ENCODE measurements at regions not wholly inside any gene's neighbourhood (a gene's known extent, or its start where the extent isn't known, plus 50 kb on each side); places are given as distances from the start of the nearest gene placed in this dataset.
A peak's percentile ranks its signal among the peaks of the same experiment; 100 is the strongest.

DNA sequence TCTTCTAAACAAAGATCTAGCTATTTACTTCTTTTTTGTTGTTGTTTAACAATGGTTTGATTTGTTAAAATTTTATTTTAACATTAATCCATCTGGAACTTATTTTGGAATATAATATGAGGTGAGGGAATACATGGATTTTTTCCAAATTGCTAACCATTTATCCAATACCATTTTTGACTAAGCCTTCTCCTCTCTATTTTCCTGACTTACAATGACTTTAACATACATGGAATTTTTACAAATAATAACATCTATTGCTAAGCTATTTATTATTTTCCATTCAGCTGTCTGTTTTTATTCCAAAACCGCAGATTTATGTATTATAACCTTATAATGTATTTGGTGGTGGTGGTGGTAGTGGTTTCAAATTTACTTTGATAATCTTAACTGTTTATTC, 420.3 kb upstream of the ADGRL2 start:
- DNase-seq, result no peak
- Histone ChIP-seq H3K18ac (ENCODE audit: low read depth in 1 of 2, low read length in 2 of 2) (no peak overlapping the region), H2BK120ac (ENCODE audit: low read depth, low read length) (no peak overlapping the region), H3K23ac (ENCODE audit: low read length in 2 of 2) (no peak overlapping the region), H4K91ac (ENCODE audit: low read length) (no peak overlapping the region), H3K9ac (ENCODE audit: low read length) (no peak overlapping the region), H3K36me3 (ENCODE audit: control insufficient read depth in 1 of 2, insufficient read depth in 2 of 2, low read depth in 1 of 2, low read length in 2 of 2) (no peaks in the 10 kb centered on the region), H2BK12ac (ENCODE audit: low read length in 2 of 2) (no peak overlapping the region), H3K14ac (ENCODE audit: low read length in 2 of 2) (no peak overlapping the region), H3K4me1 (ENCODE audit: control insufficient read depth, insufficient read depth, low read depth, low read length) (no peaks in the 10 kb centered on the region), H4K8ac (ENCODE audit: low read length) (no peak overlapping the region), H3K4me2 (ENCODE audit: low read length, poor library complexity, severe bottlenecking) (no peak overlapping the region), H3K79me1 (replicated peaks; ENCODE audit: low read length, poor library complexity, severe bottlenecking) (no peaks in the 10 kb centered on the region), H2AFZ (ENCODE audit: low read depth, low read length) (no peak overlapping the region), H3K27ac (ENCODE audit: low read length, poor library complexity, severe bottlenecking) (no peak overlapping the region), H2BK5ac (ENCODE audit: low read depth, low read length, poor library complexity, severe bottlenecking) (no peak overlapping the region), H3K9me3 (ENCODE audit: control insufficient read depth, low read length) (no peaks in the 10 kb centered on the region), H2AK5ac (ENCODE audit: low read length, severe bottlenecking) (no peak overlapping the region), H3K27me3 (ENCODE audit: control insufficient read depth in 1 of 2, insufficient read depth in 1 of 2, low read length in 2 of 2) (no peaks in the 10 kb centered on the region), H2BK15ac (ENCODE audit: low read depth, poor library complexity, severe bottlenecking) (no peak overlapping the region), H3K4me3 (ENCODE audit: insufficient read depth in 1 of 2, low read depth in 1 of 2, low read length in 2 of 2) (no peak overlapping the region), H3K4ac (ENCODE audit: low read depth in 1 of 2, low read length in 2 of 2) (no peak overlapping the region)
- no CpG with 5 or more reads among the region's 1 CpG for WGBS

DNA sequence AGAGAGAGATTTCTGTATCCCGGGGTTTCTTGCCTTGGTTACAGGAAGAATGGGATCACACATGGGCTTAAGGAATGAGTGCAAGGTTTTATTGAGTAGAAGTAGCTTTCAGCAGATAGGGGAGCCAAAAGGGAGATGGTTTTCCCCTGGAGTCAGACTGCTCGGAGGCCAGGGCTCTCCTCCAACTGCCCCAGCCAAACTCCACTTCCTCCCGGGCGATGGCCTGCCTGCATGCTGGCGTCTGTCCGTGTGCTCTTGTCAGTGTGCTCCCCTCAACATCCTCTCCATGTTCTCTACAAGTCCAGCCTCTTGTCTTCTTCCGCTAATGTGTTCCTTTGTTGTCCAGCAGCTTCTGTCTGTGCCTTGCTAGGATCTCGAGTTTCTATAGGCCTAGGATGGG, 421.3 kb upstream of the ADGRL2 start:
- no peak for DNase-seq
- Histone ChIP-seq H4K8ac (ENCODE audit: low read length) (no peak overlapping the region), H3K9me3 (ENCODE audit: control insufficient read depth, low read length) (no peaks in the 10 kb centered on the region), H3K18ac (ENCODE audit: low read depth in 1 of 2, low read length in 2 of 2) (peak overlapping the region in 1 of 2 experiments; percentile 38), H3K4ac (ENCODE audit: low read depth in 1 of 2, low read length in 2 of 2) (no peak overlapping the region), H3K4me3 (ENCODE audit: insufficient read depth in 1 of 2, low read depth in 1 of 2, low read length in 2 of 2) (no peak overlapping the region), H3K14ac (ENCODE audit: low read length in 2 of 2) (no peak overlapping the region), H4K91ac (ENCODE audit: low read length) (no peak overlapping the region), H2BK5ac (ENCODE audit: low read depth, low read length, poor library complexity, severe bottlenecking) (no peak overlapping the region), H3K27me3 (ENCODE audit: control insufficient read depth in 1 of 2, insufficient read depth in 1 of 2, low read length in 2 of 2) (no peaks in the 10 kb centered on the region), H3K79me1 (replicated peaks; ENCODE audit: low read length, poor library complexity, severe bottlenecking) (no peaks in the 10 kb centered on the region), H3K4me1 (ENCODE audit: control insufficient read depth, insufficient read depth, low read depth, low read length) (no peaks in the 10 kb centered on the region), H2BK120ac (ENCODE audit: low read depth, low read length) (no peak overlapping the region), H2BK15ac (ENCODE audit: low read depth, poor library complexity, severe bottlenecking) (no peak overlapping the region), H3K36me3 (ENCODE audit: control insufficient read depth in 1 of 2, insufficient read depth in 2 of 2, low read depth in 1 of 2, low read length in 2 of 2) (no peaks in the 10 kb centered on the region), H3K9ac (ENCODE audit: low read length) (no peak overlapping the region), H2AFZ (ENCODE audit: low read depth, low read length) (no peak overlapping the region), H2AK5ac (ENCODE audit: low read length, severe bottlenecking) (no peak overlapping the region), H3K23ac (ENCODE audit: low read length in 2 of 2) (no peak overlapping the region), H2BK12ac (ENCODE audit: low read length in 2 of 2) (peak overlapping the region in 1 of 2 experiments; percentile 21), H3K27ac (ENCODE audit: low read length, poor library complexity, severe bottlenecking) (no peak overlapping the region), H3K4me2 (ENCODE audit: low read length, poor library complexity, severe bottlenecking) (no peak overlapping the region)
- WGBS, result 92% methylated on average over 7 of the region's 8 CpGs

DNA sequence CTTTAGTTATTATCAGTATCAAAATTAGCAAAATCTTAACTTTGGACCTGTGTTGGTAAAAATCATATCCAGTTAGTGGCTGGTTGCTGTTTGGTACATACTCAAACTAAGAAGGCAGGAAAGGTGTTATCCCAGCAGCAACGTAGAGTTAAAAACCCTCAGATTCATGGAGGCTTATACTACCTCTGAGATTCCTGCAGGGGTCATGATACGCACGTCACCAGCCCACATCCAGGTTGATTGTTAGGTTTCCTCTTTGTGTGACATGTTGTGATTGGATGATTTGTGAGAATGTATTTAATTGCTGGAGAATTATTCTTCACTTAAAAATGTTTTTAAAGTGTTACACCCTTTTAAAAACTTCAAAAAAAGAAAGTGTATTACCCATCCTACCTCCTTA, 423.3 kb upstream of the ADGRL2 start:
- Histone ChIP-seq H4K8ac (ENCODE audit: low read length) (no peak overlapping the region), H3K4ac (ENCODE audit: low read depth in 1 of 2, low read length in 2 of 2) (no peak overlapping the region), H3K9ac (ENCODE audit: low read length) (no peak overlapping the region), H3K27ac (ENCODE audit: low read length, poor library complexity, severe bottlenecking) (no peak overlapping the region), H2AK5ac (ENCODE audit: low read length, severe bottlenecking) (no peak overlapping the region), H2BK120ac (ENCODE audit: low read depth, low read length) (no peak overlapping the region), H3K79me1 (replicated peaks; ENCODE audit: low read length, poor library complexity, severe bottlenecking) (no peaks in the 10 kb centered on the region), H3K4me2 (ENCODE audit: low read length, poor library complexity, severe bottlenecking) (no peak overlapping the region), H3K14ac (ENCODE audit: low read length in 2 of 2) (no peak overlapping the region), H4K91ac (ENCODE audit: low read length) (no peak overlapping the region), H3K4me1 (ENCODE audit: control insufficient read depth, insufficient read depth, low read depth, low read length) (no peaks in the 10 kb centered on the region), H2BK15ac (ENCODE audit: low read depth, poor library complexity, severe bottlenecking) (no peak overlapping the region), H2BK5ac (ENCODE audit: low read depth, low read length, poor library complexity, severe bottlenecking) (no peak overlapping the region), H3K36me3 (ENCODE audit: control insufficient read depth in 1 of 2, insufficient read depth in 2 of 2, low read depth in 1 of 2, low read length in 2 of 2) (no peaks in the 10 kb centered on the region), H3K4me3 (ENCODE audit: insufficient read depth in 1 of 2, low read depth in 1 of 2, low read length in 2 of 2) (no peak overlapping the region), H3K9me3 (ENCODE audit: control insufficient read depth, low read length) (no peaks in the 10 kb centered on the region), H3K27me3 (ENCODE audit: control insufficient read depth in 1 of 2, insufficient read depth in 1 of 2, low read length in 2 of 2) (no peaks in the 10 kb centered on the region), H3K18ac (ENCODE audit: low read depth in 1 of 2, low read length in 2 of 2) (no peak overlapping the region), H2BK12ac (ENCODE audit: low read length in 2 of 2) (no peak overlapping the region), H2AFZ (ENCODE audit: low read depth, low read length) (no peak overlapping the region), H3K23ac (ENCODE audit: low read length in 2 of 2) (no peak overlapping the region)
- no peak for DNase-seq
- WGBS, result 95% methylated on average over 3 of the region's 3 CpGs

DNA sequence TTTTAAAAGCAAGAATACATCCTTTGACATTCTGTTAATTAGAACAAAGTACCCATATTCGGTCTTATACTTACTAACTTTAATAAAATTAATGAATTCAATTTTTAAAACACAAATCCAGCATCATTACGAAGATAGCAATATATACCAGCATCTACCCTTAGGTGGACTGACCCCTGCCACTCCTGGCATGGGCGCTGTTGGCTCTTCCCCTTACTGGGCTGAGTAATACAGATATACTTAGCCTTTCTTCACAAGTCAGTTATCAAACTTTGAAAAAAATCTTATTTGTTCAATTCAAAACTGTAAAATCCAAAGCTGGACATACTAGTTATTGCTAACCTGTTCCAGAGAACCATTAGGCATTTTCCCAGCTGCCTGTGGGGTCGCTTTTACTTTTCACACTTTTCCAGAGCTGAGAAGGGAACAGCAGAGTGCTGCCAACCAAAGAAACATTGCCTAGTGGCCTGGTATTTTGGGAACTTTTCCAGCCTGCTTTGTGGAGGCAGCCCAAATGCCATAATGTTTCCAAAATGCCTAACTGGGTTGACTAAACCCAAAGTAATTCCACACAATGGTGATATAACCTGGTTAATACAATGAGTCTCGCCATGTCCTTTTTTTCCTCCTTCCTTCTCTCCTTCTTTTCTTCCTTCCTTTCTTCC, 424.7 kb upstream of the ADGRL2 start:
- Histone ChIP-seq H3K27ac (ENCODE audit: low read length, poor library complexity, severe bottlenecking) (no peak overlapping the region), H3K4me1 (ENCODE audit: control insufficient read depth, insufficient read depth, low read depth, low read length) (no peaks in the 10 kb centered on the region), H2BK120ac (ENCODE audit: low read depth, low read length) (no peak overlapping the region), H3K18ac (ENCODE audit: low read depth in 1 of 2, low read length in 2 of 2) (no peak overlapping the region), H2AFZ (ENCODE audit: low read depth, low read length) (no peak overlapping the region), H2BK12ac (ENCODE audit: low read length in 2 of 2) (no peak overlapping the region), H3K9ac (ENCODE audit: low read length) (no peak overlapping the region), H3K4me2 (ENCODE audit: low read length, poor library complexity, severe bottlenecking) (no peak overlapping the region), H4K91ac (ENCODE audit: low read length) (no peak overlapping the region), H2AK5ac (ENCODE audit: low read length, severe bottlenecking) (no peak overlapping the region), H3K9me3 (ENCODE audit: control insufficient read depth, low read length) (no peaks in the 10 kb centered on the region), H2BK15ac (ENCODE audit: low read depth, poor library complexity, severe bottlenecking) (no peak overlapping the region), H3K14ac (ENCODE audit: low read length in 2 of 2) (no peak overlapping the region), H3K79me1 (replicated peaks; ENCODE audit: low read length, poor library complexity, severe bottlenecking) (no peaks in the 10 kb centered on the region), H2BK5ac (ENCODE audit: low read depth, low read length, poor library complexity, severe bottlenecking) (no peak overlapping the region), H3K27me3 (ENCODE audit: control insufficient read depth in 1 of 2, insufficient read depth in 1 of 2, low read length in 2 of 2) (no peaks in the 10 kb centered on the region), H3K4me3 (ENCODE audit: insufficient read depth in 1 of 2, low read depth in 1 of 2, low read length in 2 of 2) (no peak overlapping the region), H4K8ac (ENCODE audit: low read length) (no peak overlapping the region), H3K23ac (ENCODE audit: low read length in 2 of 2) (no peak overlapping the region), H3K36me3 (ENCODE audit: control insufficient read depth in 1 of 2, insufficient read depth in 2 of 2, low read depth in 1 of 2, low read length in 2 of 2) (no peaks in the 10 kb centered on the region), H3K4ac (ENCODE audit: low read depth in 1 of 2, low read length in 2 of 2) (no peak overlapping the region)
- 96% methylated on average over 5 of the region's 5 CpGs for WGBS
- DNase-seq, result no peak

All from mesenchymal stem cell (in vitro differentiated cells and primary cell).